ENCODE measurements at regions not wholly inside any gene's neighbourhood (a gene's known extent, or its start where the extent isn't known, plus 50 kb on each side); places are given as distances from the start of the nearest gene placed in this dataset.
"Not testable (repeated sequence)": the region's sequence is repeated elsewhere in the genome, so short reads cannot be mapped to it uniquely, and the experiment has no call there.

DNA sequence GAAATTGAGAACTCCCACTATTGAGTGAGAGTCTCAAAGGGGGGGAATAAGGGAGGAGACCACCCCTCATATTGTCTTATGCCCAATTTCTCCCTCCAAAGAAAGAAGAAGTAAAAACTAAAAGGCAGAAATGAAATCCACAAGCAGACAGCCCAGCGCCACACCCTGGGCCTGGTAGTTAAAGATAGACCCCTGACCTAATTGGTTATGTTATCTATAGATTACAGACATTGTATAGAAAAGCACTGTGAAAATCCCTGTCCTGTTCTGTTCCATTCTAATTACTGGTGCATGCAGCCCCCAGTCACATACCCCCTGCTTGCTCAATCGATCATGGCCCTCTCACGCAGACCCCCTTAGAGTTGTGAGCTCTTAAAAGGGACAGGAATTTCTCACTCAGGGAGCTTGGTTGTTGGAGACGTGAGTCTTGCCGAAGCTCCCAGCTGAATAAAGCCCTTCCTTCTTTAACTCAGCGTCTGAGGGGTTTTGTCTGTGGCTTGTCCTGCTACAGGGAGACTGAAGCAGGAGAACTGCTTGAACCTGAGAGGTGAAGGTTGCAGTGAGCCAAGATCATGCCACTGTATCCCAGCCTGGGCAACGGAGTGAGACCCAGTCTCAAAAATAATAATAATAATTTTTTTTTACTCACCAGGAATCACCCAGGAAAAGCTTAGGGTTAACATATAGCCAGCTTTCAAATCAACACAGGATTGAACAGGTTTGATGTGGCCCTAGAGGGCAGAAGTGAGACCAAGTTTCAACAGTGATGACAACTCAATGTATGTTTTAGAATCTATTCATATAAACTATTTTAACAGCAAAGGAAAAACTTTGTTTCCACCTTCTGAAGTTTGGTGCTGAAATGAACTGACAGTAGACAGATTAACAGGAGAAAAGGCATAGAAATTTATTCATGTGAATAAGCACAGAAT lies 181.4 kb upstream of the NDUFV2 start:
- TF ChIP-seq SIN3A (conservative IDR thresholded peaks at IDR 0.05 in 1 of 2, IDR thresholded peaks at IDR 0.05 in 1 of 2; ENCODE audit: low read depth in 1 of 2, low read length in 2 of 2); POLR2A (IDR thresholded peaks at IDR 0.05; ENCODE audit: control extremely low read depth in 1 of 2, low read depth in 2 of 2, low read length in 2 of 2); BRCA1 (IDR thresholded peaks at IDR 0.05; ENCODE audit: low read depth, low read length); YY1 (IDR thresholded peaks at IDR 0.05; ENCODE audit: low read depth, low read length); TEAD4 (IDR thresholded peaks at IDR 0.05; ENCODE audit: low read depth, low read length); POU5F1 (IDR thresholded peaks at IDR 0.05; ENCODE audit: low read depth, low read length); EZH2 (IDR thresholded peaks at IDR 0.05; ENCODE audit: low read depth, low read length, severe bottlenecking): not testable (repeated sequence)
- TF ChIP-seq, protein P1, sequence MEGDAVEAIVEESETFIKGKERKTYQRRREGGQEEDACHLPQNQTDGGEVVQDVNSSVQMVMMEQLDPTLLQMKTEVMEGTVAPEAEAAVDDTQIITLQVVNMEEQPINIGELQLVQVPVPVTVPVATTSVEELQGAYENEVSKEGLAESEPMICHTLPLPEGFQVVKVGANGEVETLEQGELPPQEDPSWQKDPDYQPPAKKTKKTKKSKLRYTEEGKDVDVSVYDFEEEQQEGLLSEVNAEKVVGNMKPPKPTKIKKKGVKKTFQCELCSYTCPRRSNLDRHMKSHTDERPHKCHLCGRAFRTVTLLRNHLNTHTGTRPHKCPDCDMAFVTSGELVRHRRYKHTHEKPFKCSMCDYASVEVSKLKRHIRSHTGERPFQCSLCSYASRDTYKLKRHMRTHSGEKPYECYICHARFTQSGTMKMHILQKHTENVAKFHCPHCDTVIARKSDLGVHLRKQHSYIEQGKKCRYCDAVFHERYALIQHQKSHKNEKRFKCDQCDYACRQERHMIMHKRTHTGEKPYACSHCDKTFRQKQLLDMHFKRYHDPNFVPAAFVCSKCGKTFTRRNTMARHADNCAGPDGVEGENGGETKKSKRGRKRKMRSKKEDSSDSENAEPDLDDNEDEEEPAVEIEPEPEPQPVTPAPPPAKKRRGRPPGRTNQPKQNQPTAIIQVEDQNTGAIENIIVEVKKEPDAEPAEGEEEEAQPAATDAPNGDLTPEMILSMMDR (IDR thresholded peaks at IDR 0.05; ENCODE audit: control extremely low read depth in 1 of 3, insufficient read depth in 1 of 3, low read depth in 1 of 3, low read length in 3 of 3): not testable (repeated sequence)

Data from H1 (cell line).